ENCODE measurements at regions not wholly inside any gene's neighbourhood (a gene's known extent, or its start where the extent isn't known, plus 50 kb on each side); places are given as distances from the start of the nearest gene placed in this dataset.

- Histone ChIP-seq H3K27me3 (ENCODE audit: control insufficient read depth in 1 of 2, insufficient read depth in 1 of 2, low read length in 2 of 2) (no peaks in the 10 kb centered on the region), H2BK5ac (ENCODE audit: low read depth, low read length, poor library complexity, severe bottlenecking) (no peak overlapping the region), H2BK12ac (ENCODE audit: low read length in 2 of 2) (no peak overlapping the region), H3K4me1 (ENCODE audit: control insufficient read depth, insufficient read depth, low read depth, low read length) (no peaks in the 10 kb centered on the region), H3K4ac (ENCODE audit: low read depth in 1 of 2, low read length in 2 of 2) (no peak overlapping the region), H3K18ac (ENCODE audit: low read depth in 1 of 2, low read length in 2 of 2) (no peak overlapping the region), H3K14ac (ENCODE audit: low read length in 2 of 2) (no peak overlapping the region), H4K91ac (ENCODE audit: low read length) (no peak overlapping the region), H3K36me3 (ENCODE audit: control insufficient read depth in 1 of 2, insufficient read depth in 2 of 2, low read depth in 1 of 2, low read length in 2 of 2) (no peaks in the 10 kb centered on the region), H2AFZ (ENCODE audit: low read depth, low read length) (no peak overlapping the region), H3K79me1 (replicated peaks; ENCODE audit: low read length, poor library complexity, severe bottlenecking) (no peaks in the 10 kb centered on the region), H3K4me2 (ENCODE audit: low read length, poor library complexity, severe bottlenecking) (no peak overlapping the region), H2AK5ac (ENCODE audit: low read length, severe bottlenecking) (no peak overlapping the region), H2BK15ac (ENCODE audit: low read depth, poor library complexity, severe bottlenecking) (no peak overlapping the region), H3K27ac (ENCODE audit: low read length, poor library complexity, severe bottlenecking) (no peak overlapping the region), H4K8ac (ENCODE audit: low read length) (no peak overlapping the region), H3K9ac (ENCODE audit: low read length) (no peak overlapping the region), H3K4me3 (ENCODE audit: insufficient read depth in 1 of 2, low read depth in 1 of 2, low read length in 2 of 2) (no peak overlapping the region), H2BK120ac (ENCODE audit: low read depth, low read length) (no peak overlapping the region), H3K9me3 (ENCODE audit: control insufficient read depth, low read length) (no peaks in the 10 kb centered on the region), H3K23ac (ENCODE audit: low read length in 2 of 2) (no peak overlapping the region)
- peak; percentile 26 for DNase-seq
These were observed 224.6 kb upstream of the ARRDC3 start for GRCh38 chr5:91607675-91608074.

GRCh38 chr5:91599863-91600262 is 216.7 kb upstream of the ARRDC3 start:
- Histone ChIP-seq H3K9ac (ENCODE audit: low read length) (no peak overlapping the region), H3K4me2 (ENCODE audit: low read length, poor library complexity, severe bottlenecking) (no peak overlapping the region), H2AK5ac (ENCODE audit: low read length, severe bottlenecking) (no peak overlapping the region), H2BK5ac (ENCODE audit: low read depth, low read length, poor library complexity, severe bottlenecking) (no peak overlapping the region), H3K9me3 (ENCODE audit: control insufficient read depth, low read length) (peaks cover 3% of the 10 kb centered on the region), H3K18ac (ENCODE audit: low read depth in 1 of 2, low read length in 2 of 2) (no peak overlapping the region), H3K23ac (ENCODE audit: low read length in 2 of 2) (no peak overlapping the region), H2BK15ac (ENCODE audit: low read depth, poor library complexity, severe bottlenecking) (no peak overlapping the region), H3K27ac (ENCODE audit: low read length, poor library complexity, severe bottlenecking) (no peak overlapping the region), H3K4me1 (ENCODE audit: control insufficient read depth, insufficient read depth, low read depth, low read length) (no peaks in the 10 kb centered on the region), H4K8ac (ENCODE audit: low read length) (no peak overlapping the region), H2BK120ac (ENCODE audit: low read depth, low read length) (no peak overlapping the region), H3K36me3 (ENCODE audit: control insufficient read depth in 1 of 2, insufficient read depth in 2 of 2, low read depth in 1 of 2, low read length in 2 of 2) (no peaks in the 10 kb centered on the region), H3K4ac (ENCODE audit: low read depth in 1 of 2, low read length in 2 of 2) (no peak overlapping the region), H4K91ac (ENCODE audit: low read length) (no peak overlapping the region), H3K79me1 (replicated peaks; ENCODE audit: low read length, poor library complexity, severe bottlenecking) (no peaks in the 10 kb centered on the region), H2BK12ac (ENCODE audit: low read length in 2 of 2) (no peak overlapping the region), H3K27me3 (ENCODE audit: control insufficient read depth in 1 of 2, insufficient read depth in 1 of 2, low read length in 2 of 2) (no peaks in the 10 kb centered on the region), H3K14ac (ENCODE audit: low read length in 2 of 2) (no peak overlapping the region), H2AFZ (ENCODE audit: low read depth, low read length) (no peak overlapping the region), H3K4me3 (ENCODE audit: insufficient read depth in 1 of 2, low read depth in 1 of 2, low read length in 2 of 2) (no peak overlapping the region)
- WGBS, result 97% methylated on average over 5 of the region's 5 CpGs
- no peak for DNase-seq

DNA sequence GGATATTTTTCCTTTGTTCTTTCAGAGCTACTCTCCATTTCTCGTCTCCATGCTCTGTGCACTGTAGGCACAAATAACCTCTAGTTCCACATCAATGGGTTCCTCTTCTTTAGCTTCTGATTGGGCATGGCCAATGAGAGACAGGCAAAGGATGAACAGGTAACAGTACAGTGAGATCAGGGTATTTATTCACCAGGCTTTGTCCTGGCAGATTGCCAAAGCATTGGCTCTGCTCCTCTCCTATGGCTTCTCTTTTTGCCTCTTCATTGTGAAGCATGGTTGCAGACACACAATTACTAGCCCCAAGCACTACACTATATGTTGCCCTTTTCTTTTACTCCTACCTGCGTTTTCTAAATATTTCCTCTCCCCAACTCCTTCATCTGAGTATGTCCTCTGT is 215.1 kb upstream of the ARRDC3 start:
- Histone ChIP-seq H4K8ac (ENCODE audit: low read length) (no peak overlapping the region), H3K9ac (ENCODE audit: low read length) (no peak overlapping the region), H3K14ac (ENCODE audit: low read length in 2 of 2) (no peak overlapping the region), H3K4me1 (ENCODE audit: control insufficient read depth, insufficient read depth, low read depth, low read length) (no peaks in the 10 kb centered on the region), H2BK12ac (ENCODE audit: low read length in 2 of 2) (no peak overlapping the region), H2BK120ac (ENCODE audit: low read depth, low read length) (no peak overlapping the region), H3K4ac (ENCODE audit: low read depth in 1 of 2, low read length in 2 of 2) (no peak overlapping the region), H3K4me2 (ENCODE audit: low read length, poor library complexity, severe bottlenecking) (no peak overlapping the region), H3K27me3 (ENCODE audit: control insufficient read depth in 1 of 2, insufficient read depth in 1 of 2, low read length in 2 of 2) (no peaks in the 10 kb centered on the region), H2BK15ac (ENCODE audit: low read depth, poor library complexity, severe bottlenecking) (no peak overlapping the region), H3K79me1 (replicated peaks; ENCODE audit: low read length, poor library complexity, severe bottlenecking) (no peaks in the 10 kb centered on the region), H2AFZ (ENCODE audit: low read depth, low read length) (no peak overlapping the region), H3K27ac (ENCODE audit: low read length, poor library complexity, severe bottlenecking) (no peak overlapping the region), H3K4me3 (ENCODE audit: insufficient read depth in 1 of 2, low read depth in 1 of 2, low read length in 2 of 2) (no peak overlapping the region), H2BK5ac (ENCODE audit: low read depth, low read length, poor library complexity, severe bottlenecking) (no peak overlapping the region), H3K36me3 (ENCODE audit: control insufficient read depth in 1 of 2, insufficient read depth in 2 of 2, low read depth in 1 of 2, low read length in 2 of 2) (no peaks in the 10 kb centered on the region), H4K91ac (ENCODE audit: low read length) (no peak overlapping the region), H3K9me3 (ENCODE audit: control insufficient read depth, low read length) (peaks cover 9% of the 10 kb centered on the region), H3K23ac (ENCODE audit: low read length in 2 of 2) (no peak overlapping the region), H2AK5ac (ENCODE audit: low read length, severe bottlenecking) (no peak overlapping the region), H3K18ac (ENCODE audit: low read depth in 1 of 2, low read length in 2 of 2) (no peak overlapping the region)
- 90% methylated on average over 1 of the region's 2 CpGs for WGBS
- no peak for DNase-seq

- no peak overlapping the region for H4K91ac ChIP-seq (ENCODE audit: low read length)
- peaks cover 20% of the 10 kb centered on the region for H3K9me3 ChIP-seq (ENCODE audit: control insufficient read depth, low read length)
- H3K27ac ChIP-seq (ENCODE audit: low read length, poor library complexity, severe bottlenecking), result no peak overlapping the region
- H2AFZ ChIP-seq (ENCODE audit: low read depth, low read length), result no peak overlapping the region
- H2BK5ac ChIP-seq (ENCODE audit: low read depth, low read length, poor library complexity, severe bottlenecking), result no peak overlapping the region
- H3K9ac ChIP-seq (ENCODE audit: low read length), result no peak overlapping the region
- no peak overlapping the region for H3K4me2 ChIP-seq (ENCODE audit: low read length, poor library complexity, severe bottlenecking)
- no peak overlapping the region for H3K4me3 ChIP-seq (ENCODE audit: insufficient read depth in 1 of 2, low read depth in 1 of 2, low read length in 2 of 2)
- WGBS, result 92% methylated on average over 1 of the region's 3 CpGs
- no peak overlapping the region for H2BK120ac ChIP-seq (ENCODE audit: low read depth, low read length)
- no peak for DNase-seq
- H3K23ac ChIP-seq (ENCODE audit: low read length in 2 of 2), result no peak overlapping the region
- no peak overlapping the region for H3K18ac ChIP-seq (ENCODE audit: low read depth in 1 of 2, low read length in 2 of 2)
- no peaks in the 10 kb centered on the region for H3K79me1 ChIP-seq (replicated peaks; ENCODE audit: low read length, poor library complexity, severe bottlenecking)
- H3K14ac ChIP-seq (ENCODE audit: low read length in 2 of 2), result no peak overlapping the region
- no peak overlapping the region for H2AK5ac ChIP-seq (ENCODE audit: low read length, severe bottlenecking)
- H4K8ac ChIP-seq (ENCODE audit: low read length), result no peak overlapping the region
- no peaks in the 10 kb centered on the region for H3K27me3 ChIP-seq (ENCODE audit: control insufficient read depth in 1 of 2, insufficient read depth in 1 of 2, low read length in 2 of 2)
- no peak overlapping the region for H3K4ac ChIP-seq (ENCODE audit: low read depth in 1 of 2, low read length in 2 of 2)
- H2BK12ac ChIP-seq (ENCODE audit: low read length in 2 of 2), result no peak overlapping the region
- H3K36me3 ChIP-seq (ENCODE audit: control insufficient read depth in 1 of 2, insufficient read depth in 2 of 2, low read depth in 1 of 2, low read length in 2 of 2), result no peaks in the 10 kb centered on the region
- H2BK15ac ChIP-seq (ENCODE audit: low read depth, poor library complexity, severe bottlenecking), result no peak overlapping the region
- no peaks in the 10 kb centered on the region for H3K4me1 ChIP-seq (ENCODE audit: control insufficient read depth, insufficient read depth, low read depth, low read length)
These were observed 212.3 kb upstream of the ARRDC3 start for GRCh38 chr5:91595424-91595823.
